HCT116 (cell line): ENCODE measurements at regions not wholly inside any gene's neighbourhood (a gene's known extent, or its start where the extent isn't known, plus 50 kb on each side); places are given as distances from the start of the nearest gene placed in this dataset.

Experiments
- ATAC-seq: fragments of 200-7000 bp; cut with Tn5 transposase; 2 replicates; pipeline ENCODE4 v1.9.1; 2020; ENCODE audit warnings: mild to moderate bottlenecking, moderate library complexity
- BruUV-seq: library from RNA; stranded (reverse); fragments of 400-500 nt; replicated peaks from 2 replicates; lab custom pipeline; 2021; lab: Mats Ljungman, UMichigan
- CTCF ChIA-PET: fragments of 300-600 bp; sonication (Branson Sonifier 250); formaldehyde crosslinking; loops from one replicate; lab custom pipeline; 2021; ENCODE audit warnings: antibody characterized with exemption; lab: Charles Lee
- POLR2A ChIA-PET: fragments of 300-600, 350-600 bp; sonication (Branson Sonifier 250); formaldehyde crosslinking; loops from one replicate; lab custom pipeline; 2021; ENCODE audit warnings: antibody characterized with exemption; lab: Charles Lee
- RAD21 ChIA-PET, 2 experiments: fragments of 300-600 bp; sonication (Branson Sonifier 250); formaldehyde crosslinking; loops; one replicate each; lab custom pipeline; 2023; ENCODE audit warnings: low total read pairs in 2 of 2; ENCODE audit not compliant: uncharacterized antibody in 2 of 2, unreplicated experiment in 2 of 2, low non-redundant PET in 1 of 2; lab: Charles Lee
- DNase-seq: peaks from one replicate; pipeline ENCODE4 v3.0.0-alpha.2; 2010; ENCODE audit warnings: low read depth, low spot score
- H2AFZ ChIP-seq: fragments of 200-600 bp; shearing (Covaris generic), sonication (generic); 2 replicates; pipeline ENCODE4 v1.6.1; 2017; ENCODE audit warnings: low read depth, mixed run types, mixed read lengths, antibody characterized with exemption, low read length; ENCODE audit not compliant: poor library complexity, severe bottlenecking
- H3K27ac ChIP-seq: 2 replicates; pipeline ENCODE4 v1.5.1; 2012; ENCODE audit warnings: low read depth, low read length
- H3K27me3 ChIP-seq: fragments of 200-600 bp; sonication (generic); 2 replicates; pipeline ENCODE4 v1.6.1; 2016; ENCODE audit warnings: mixed run types, low read length, mixed read lengths; ENCODE audit not compliant: insufficient read depth
- H3K36me3 ChIP-seq, 2 experiments: fragments of 200-500 bp in 1 of 2; fragments of 200-600 bp in 1 of 2; sonication (Bioruptor generic) in 1 of 2; sonication (generic) in 1 of 2; 2 replicates each; pipeline versions ENCODE4 v1.5.1 to v1.6.1; 2014 to 2016; ENCODE audit warnings: low read length in 2 of 2, inconsistent platforms in 1 of 2, mixed read lengths in 1 of 2, mixed run types in 1 of 2; ENCODE audit not compliant: insufficient read depth in 2 of 2, control insufficient read depth in 1 of 2
- H3K4me1 ChIP-seq, 2 experiments: fragments of 200-600 bp in 1 of 2; sonication (generic) in 1 of 2; 2 replicates each; pipeline versions ENCODE4 v1.5.1 to v1.6.1; 2012 to 2017; ENCODE audit warnings: low read length in 2 of 2, inconsistent platforms in 1 of 2, mild to moderate bottlenecking in 1 of 2, mixed read lengths in 1 of 2, mixed run types in 1 of 2, moderate library complexity in 1 of 2; ENCODE audit not compliant: insufficient read depth in 2 of 2, control insufficient read depth in 1 of 2
- H3K4me2 ChIP-seq: fragments of 200-600 bp; sonication (generic); 2 replicates; pipeline ENCODE4 v1.6.1; 2017; ENCODE audit warnings: mixed run types, low read length, mixed read lengths
- H3K4me3 ChIP-seq, 2 experiments: fragments of 200-600 bp in 1 of 2; sonication (generic) in 1 of 2; replicated peaks in 1 of 2; 2 replicates each; pipeline ENCODE4 v1.5.1; 2011 to 2016; ENCODE audit warnings: low read length in 2 of 2, control low read depth in 1 of 2, low read depth in 1 of 2, mild to moderate bottlenecking in 1 of 2, mixed read lengths in 1 of 2, mixed run types in 1 of 2
- H3K79me2 ChIP-seq: fragments of 200-600 bp; sonication (generic); 2 replicates; pipeline ENCODE4 v1.6.1; 2017; ENCODE audit warnings: mild to moderate bottlenecking, mixed run types, low read length, moderate library complexity, mixed read lengths; ENCODE audit not compliant: insufficient read depth
- H3K9ac ChIP-seq: fragments of 200-600 bp; sonication (generic); 2 replicates; pipeline ENCODE4 v1.6.1; 2016; ENCODE audit warnings: low read length, mixed read lengths
- H3K9me2 ChIP-seq: fragments of 200-600 bp; sonication (generic), shearing (Covaris generic); 2 replicates; pipeline ENCODE4 v1.6.1; 2017; ENCODE audit warnings: mixed run types, mild to moderate bottlenecking, moderate library complexity; ENCODE audit not compliant: insufficient read depth
- H3K9me3 ChIP-seq, 2 experiments: fragments of 200-500 bp in 1 of 2; fragments of 200-600 bp in 1 of 2; sonication (Bioruptor generic) in 1 of 2; sonication (generic) in 1 of 2; 2 replicates each; pipeline ENCODE4 v1.6.1; 2014 to 2017; ENCODE audit warnings: low read length in 2 of 2, mixed read lengths in 2 of 2, inconsistent platforms in 1 of 2, low read depth in 1 of 2, mild to moderate bottlenecking in 1 of 2, mixed run types in 1 of 2, moderate library complexity in 1 of 2; ENCODE audit not compliant: control insufficient read depth in 1 of 2, insufficient read depth in 1 of 2
- H4K20me1 ChIP-seq: fragments of 200-600 bp; sonication (generic), shearing (Covaris generic); 2 replicates; pipeline ENCODE4 v1.6.1; 2017; ENCODE audit warnings: mixed run types, mild to moderate bottlenecking, moderate library complexity; ENCODE audit not compliant: insufficient read depth
- CEBPB ChIP-seq: IDR thresholded peaks from 2 replicates; pipeline ENCODE4 v1.6.1; 2012; ENCODE audit warnings: low read depth
- CTCF ChIP-seq, 3 experiments: fragments of 200-600 bp in 1 of 3; sonication (generic) in 1 of 3; IDR thresholded peaks in 2 of 3; conservative IDR thresholded peaks in 1 of 3; 2 replicates each; pipeline ENCODE4 v1.5.1; 2012 to 2017; ENCODE audit warnings: low read depth in 2 of 3, low read length in 2 of 3, antibody characterized with exemption in 1 of 3, borderline replicate concordance in 1 of 3, control low read depth in 1 of 3, mild to moderate bottlenecking in 1 of 3, mixed read lengths in 1 of 3, mixed run types in 1 of 3, moderate library complexity in 1 of 3; ENCODE audit not compliant: insufficient read depth in 1 of 3
- EGR1 ChIP-seq: IDR thresholded peaks from 2 replicates; pipeline ENCODE4 v1.6.1; 2012; ENCODE audit warnings: low read depth
- ELF1 ChIP-seq: IDR thresholded peaks from 2 replicates; pipeline ENCODE4 v1.6.1; 2012; ENCODE audit warnings: low read depth, borderline replicate concordance
- EZH2 ChIP-seq: fragments of 200-600 bp; sonication (generic); IDR thresholded peaks from 2 replicates; pipeline ENCODE4 v1.6.1; 2017; ENCODE audit warnings: antibody characterized with exemption, mixed run types
- FOSL1 ChIP-seq: IDR thresholded peaks from 2 replicates; pipeline ENCODE4 v1.6.1; 2012; ENCODE audit warnings: low read depth
- JUND ChIP-seq: IDR thresholded peaks from 2 replicates; pipeline ENCODE4 v1.6.1; 2012
- MAX ChIP-seq: IDR thresholded peaks from 2 replicates; pipeline ENCODE4 v1.6.1; 2012
- POLR2A ChIP-seq: IDR thresholded peaks from 2 replicates; pipeline ENCODE4 v1.7.0; 2011; ENCODE audit warnings: borderline replicate concordance; ENCODE audit not compliant: insufficient read depth, insufficient read length; ENCODE audit errors: extremely low read depth
- POLR2AphosphoS5 ChIP-seq: IDR thresholded peaks from 2 replicates; pipeline ENCODE4 v1.6.1; 2011; ENCODE audit warnings: mild to moderate bottlenecking, low read depth, low read length, moderate library complexity
- RAD21 ChIP-seq: IDR thresholded peaks from 2 replicates; pipeline ENCODE4 v1.6.1; 2012; ENCODE audit warnings: low read depth, mild to moderate bottlenecking
- REST ChIP-seq: IDR thresholded peaks from 2 replicates; pipeline ENCODE4 v1.6.1; 2012; ENCODE audit warnings: low read depth
- SIN3A ChIP-seq: IDR thresholded peaks from 2 replicates; pipeline ENCODE4 v1.6.1; 2012; ENCODE audit warnings: low read depth
- SRF ChIP-seq: IDR thresholded peaks from 2 replicates; pipeline ENCODE4 v1.6.1; 2012; ENCODE audit warnings: low read depth
- TCF7L2 ChIP-seq: IDR thresholded peaks from 2 replicates; pipeline ENCODE4 v1.7.0; 2011; ENCODE audit warnings: borderline replicate concordance, inconsistent platforms; ENCODE audit not compliant: insufficient read depth, insufficient read length; ENCODE audit errors: extremely low read depth
- YY1 ChIP-seq: IDR thresholded peaks from 2 replicates; pipeline ENCODE4 v1.6.1; 2011; ENCODE audit warnings: low read length, low read depth, moderate library complexity, mild to moderate bottlenecking; ENCODE audit not compliant: insufficient replicate concordance; ENCODE audit errors: extremely low read depth
- ZBTB33 ChIP-seq: IDR thresholded peaks from 2 replicates; pipeline ENCODE4 v1.6.1; 2011; ENCODE audit warnings: mild to moderate bottlenecking, low read length, moderate library complexity; ENCODE audit not compliant: insufficient replicate concordance; ENCODE audit errors: extremely low read depth
- ZFX ChIP-seq: fragments of 450-650 bp; IDR thresholded peaks from 2 replicates; pipeline ENCODE4 v1.6.1; 2017
- ZNF274 ChIP-seq: fragments of 200-500 bp; sonication (Bioruptor generic); IDR thresholded peaks from 2 replicates; pipeline ENCODE4 v1.6.1; 2014; ENCODE audit warnings: mild to moderate bottlenecking, low read depth, low read length, inconsistent platforms
- intact Hi-C: fragments of 100-400 bp; cut with micrococcal nuclease; formaldehyde crosslinking; loops from 2 replicates; pipeline ENCODE4 v1.10.0; 2022

GRCh38 chr21:39111931-39112550, 71.2 kb downstream of the PSMG1 start:
- no TSS peak for BruUV-seq
- ChIA-PET POLR2A (no interaction called here), CTCF (no interaction called here), RAD21 (no interaction called here)
- no peak overlapping the region for H3K4me3 ChIP-seq
- intact Hi-C loops: no loop called here
- TF ChIP-seq POLR2AphosphoS5 (no peak), ZNF274 (no peak), ELF1 (no peak), POLR2A (no peak), CTCF (IDR thresholded peaks at IDR 0.05 in 2 of 3, conservative IDR thresholded peaks at IDR 0.05 in 1 of 3; ENCODE audit: borderline replicate concordance in 1 of 3, insufficient read depth in 1 of 3, low read depth in 2 of 3, low read length in 2 of 3) (no peak), SRF (no peak), RAD21 (no peak), ZBTB33 (no peak), YY1 (no peak), EGR1 (no peak), MAX (no peak), ZFX (no peak), JUND (no peak), TCF7L2 (no peak), REST (no peak), CEBPB (no peak), EZH2 (no peak), FOSL1 (no peak), SIN3A (no peak)
- no peaks in the 10 kb centered on the region for H3K36me3 ChIP-seq
- no peaks in the 10 kb centered on the region for H4K20me1 ChIP-seq
- H3K9me2 ChIP-seq: no peaks in the 10 kb centered on the region
- H3K9me3 ChIP-seq: no peaks in the 10 kb centered on the region
- DNase-seq (no peak), ATAC-seq (no peak)
- no peak overlapping the region for H3K4me2 ChIP-seq
- H3K4me1 ChIP-seq: no peaks in the 10 kb centered on the region; a peak in 1 of 4 replicates
- no peak overlapping the region for H2AFZ ChIP-seq
- no peak overlapping the region for H3K9ac ChIP-seq
- H3K27ac ChIP-seq: no peak overlapping the region
- no peaks in the 10 kb centered on the region for H3K79me2 ChIP-seq
- H3K27me3 ChIP-seq: no peaks in the 10 kb centered on the region
